ENCODE measurements at regions not wholly inside any gene's neighbourhood (a gene's known extent, or its start where the extent isn't known, plus 50 kb on each side); places are given as distances from the start of the nearest gene placed in this dataset.

- DNase-seq, result no peak
These were observed 69.4 kb upstream of the ADAMTSL1 start for GRCh38 chr9:18404434-18405029.

DNA sequence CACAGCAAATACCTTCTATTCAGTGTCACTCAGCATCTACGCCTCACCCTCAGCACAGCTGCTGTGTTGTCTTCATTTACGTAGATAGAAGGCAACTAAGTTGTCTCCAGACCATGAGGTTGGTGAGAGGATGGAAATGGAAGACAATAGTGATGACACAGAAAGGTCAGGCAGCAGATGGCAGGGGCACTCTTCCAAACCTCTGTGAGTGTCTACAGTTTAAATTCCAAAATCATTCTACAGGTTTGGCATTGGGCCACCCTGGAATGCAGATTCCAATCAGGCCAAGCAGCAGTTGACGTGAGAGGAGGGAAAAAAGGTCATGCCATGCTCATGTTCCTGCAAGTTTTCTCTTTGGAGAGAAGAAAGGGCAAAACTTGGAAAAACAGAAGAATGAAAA is 68.7 kb upstream of the ADAMTSL1 start:
- no peak for DNase-seq

GRCh38 chr9:18410983-18411382 is 63.0 kb upstream of the ADAMTSL1 start:
- DNase-seq, result no peak

DNA sequence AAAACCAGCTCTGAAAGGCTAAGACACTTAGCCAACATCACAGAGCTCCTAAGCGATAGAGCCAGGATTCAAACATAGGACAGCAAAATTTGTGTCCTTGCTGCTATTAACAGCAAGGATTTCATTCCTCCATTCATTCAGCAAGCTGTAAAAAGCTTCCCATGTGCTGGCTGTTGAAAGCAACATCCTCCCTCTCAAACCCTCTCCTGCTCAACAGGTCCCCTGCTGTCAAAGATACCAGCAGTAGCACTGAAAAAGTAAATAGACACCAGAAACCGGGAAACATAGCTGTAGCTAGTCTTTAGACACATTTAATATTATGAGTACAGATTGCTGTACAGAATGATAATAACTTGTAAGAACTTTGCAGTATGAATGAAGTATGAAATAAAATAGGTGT is 52.6 kb upstream of the ADAMTSL1 start:
- DNase-seq, result no peak

DNA sequence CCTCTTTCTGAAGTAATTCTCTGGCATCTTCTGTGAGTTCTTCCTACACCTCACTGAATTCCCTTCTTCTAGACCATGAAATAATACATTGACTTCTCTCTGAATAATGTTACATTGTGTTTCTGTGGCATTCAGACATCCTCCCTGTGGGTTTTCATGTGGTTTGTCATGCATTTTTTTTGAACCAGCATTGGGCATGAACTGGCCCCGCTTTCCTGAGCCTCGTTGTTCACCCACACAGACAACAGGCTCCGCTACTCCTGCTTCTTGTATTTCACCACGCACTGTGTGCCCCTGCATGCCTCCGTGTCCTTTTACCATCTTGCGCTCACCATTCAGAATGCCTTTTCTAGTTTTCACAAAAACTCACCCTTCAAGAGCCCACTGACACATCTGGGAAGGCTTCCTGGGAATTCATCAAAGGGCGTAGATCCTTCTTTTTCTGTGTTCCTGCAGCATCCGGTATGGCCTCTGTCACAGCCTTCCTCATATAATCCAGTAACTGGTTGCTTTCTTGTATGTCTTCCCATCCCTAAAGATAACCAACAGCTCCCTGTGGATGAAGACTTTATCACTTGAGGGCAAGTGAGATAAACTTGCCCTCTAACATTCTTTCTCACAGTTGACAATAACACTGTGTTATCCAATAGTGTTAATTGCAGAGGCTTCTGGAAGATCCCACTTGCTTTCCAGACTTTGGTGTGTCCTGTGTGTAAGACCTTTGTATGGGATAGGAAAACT is 51.5 kb upstream of the ADAMTSL1 start:
- DNase-seq, result no peak

DNA sequence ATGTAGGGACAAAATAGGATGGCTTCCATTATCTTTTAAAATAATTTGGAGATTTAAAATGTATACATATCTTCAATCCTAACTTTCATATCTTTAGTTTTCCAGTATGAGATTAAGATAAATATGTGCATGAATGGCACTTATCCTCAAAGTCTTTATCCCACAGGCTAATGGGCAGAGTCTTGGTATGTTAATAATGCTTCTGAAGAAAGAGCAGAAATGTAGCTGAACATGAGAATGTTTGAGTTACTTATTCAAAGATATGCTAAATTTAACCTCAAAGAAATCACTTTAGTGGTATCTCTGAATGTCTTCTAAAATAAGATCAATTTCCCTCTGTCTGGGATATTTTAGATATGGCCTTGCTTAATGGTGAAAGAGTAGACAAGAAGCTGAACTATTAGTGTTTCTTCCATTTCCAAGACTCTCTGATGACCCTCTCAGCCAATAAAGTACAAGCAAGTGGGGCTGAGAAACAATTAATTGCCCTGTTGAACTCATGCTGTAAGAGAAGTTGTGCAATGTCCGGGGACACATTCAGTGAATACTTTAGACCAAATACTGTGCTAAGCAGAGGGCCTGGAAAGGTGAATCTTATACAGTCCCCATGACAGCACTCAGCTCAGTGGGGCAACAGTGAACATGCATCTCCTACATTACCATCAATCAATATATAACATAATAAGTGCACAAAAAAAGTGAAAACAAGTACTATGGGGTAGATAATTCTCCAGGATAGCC is 50.0 kb upstream of the ADAMTSL1 start:
- no peak for DNase-seq

Data from NCI-H524 treated with DMSO at 0.1 percent for 48 hours (cell line).